C4-2B (cell line): ENCODE measurements at regions not wholly inside any gene's neighbourhood (a gene's known extent, or its start where the extent isn't known, plus 50 kb on each side); places are given as distances from the start of the nearest gene placed in this dataset.
"Not testable (repeated sequence)": the region's sequence is repeated elsewhere in the genome, so short reads cannot be mapped to it uniquely, and the experiment has no call there.

ENCODE experiments used
- ZFX ChIP-seq: fragments of 450-650 bp; IDR thresholded peaks from 2 replicates; pipeline ENCODE4 v1.6.1; 2017
- TF ChIP-seq, protein P1 (sequence below): fragments of 450-650 bp; conservative IDR thresholded peaks from 2 replicates; pipeline ENCODE4 v1.5.1; 2017; ENCODE audit warnings: mild to moderate bottlenecking

DNA sequence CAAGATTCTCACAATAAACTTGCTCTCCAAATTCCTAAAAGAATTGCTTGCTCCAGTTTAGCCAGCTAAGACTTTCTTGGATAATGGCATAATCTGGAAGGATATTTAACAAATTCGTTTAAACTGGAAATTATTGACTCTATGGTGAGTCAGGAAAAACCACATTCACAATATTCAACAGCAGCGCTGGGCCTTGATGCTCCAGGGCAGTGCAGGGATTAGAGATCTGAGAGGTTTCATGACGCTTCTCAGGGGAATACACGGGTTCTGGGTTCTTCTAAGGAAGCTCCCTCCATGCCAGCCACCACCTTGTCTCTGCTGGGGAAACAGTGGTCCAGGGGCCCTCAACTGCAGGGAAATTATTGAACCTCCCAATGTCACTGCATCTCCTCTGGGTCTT lies 123.3 kb upstream of the FAM20C start:
- TF ChIP-seq, protein P1, sequence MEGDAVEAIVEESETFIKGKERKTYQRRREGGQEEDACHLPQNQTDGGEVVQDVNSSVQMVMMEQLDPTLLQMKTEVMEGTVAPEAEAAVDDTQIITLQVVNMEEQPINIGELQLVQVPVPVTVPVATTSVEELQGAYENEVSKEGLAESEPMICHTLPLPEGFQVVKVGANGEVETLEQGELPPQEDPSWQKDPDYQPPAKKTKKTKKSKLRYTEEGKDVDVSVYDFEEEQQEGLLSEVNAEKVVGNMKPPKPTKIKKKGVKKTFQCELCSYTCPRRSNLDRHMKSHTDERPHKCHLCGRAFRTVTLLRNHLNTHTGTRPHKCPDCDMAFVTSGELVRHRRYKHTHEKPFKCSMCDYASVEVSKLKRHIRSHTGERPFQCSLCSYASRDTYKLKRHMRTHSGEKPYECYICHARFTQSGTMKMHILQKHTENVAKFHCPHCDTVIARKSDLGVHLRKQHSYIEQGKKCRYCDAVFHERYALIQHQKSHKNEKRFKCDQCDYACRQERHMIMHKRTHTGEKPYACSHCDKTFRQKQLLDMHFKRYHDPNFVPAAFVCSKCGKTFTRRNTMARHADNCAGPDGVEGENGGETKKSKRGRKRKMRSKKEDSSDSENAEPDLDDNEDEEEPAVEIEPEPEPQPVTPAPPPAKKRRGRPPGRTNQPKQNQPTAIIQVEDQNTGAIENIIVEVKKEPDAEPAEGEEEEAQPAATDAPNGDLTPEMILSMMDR: not testable (repeated sequence)
- TF ChIP-seq ZFX: not testable (repeated sequence)
